HCT116 (cell line): ENCODE measurements at regions not wholly inside any gene's neighbourhood (a gene's known extent, or its start where the extent isn't known, plus 50 kb on each side); places are given as distances from the start of the nearest gene placed in this dataset.

Experiments
- CTCF ChIP-seq, 3 experiments: fragments of 200-600 bp in 1 of 3; sonication (generic) in 1 of 3; IDR thresholded peaks in 2 of 3; conservative IDR thresholded peaks in 1 of 3; 2 replicates each; pipeline ENCODE4 v1.5.1; 2012 to 2017; ENCODE audit warnings: low read depth in 2 of 3, low read length in 2 of 3, antibody characterized with exemption in 1 of 3, borderline replicate concordance in 1 of 3, control low read depth in 1 of 3, mild to moderate bottlenecking in 1 of 3, mixed read lengths in 1 of 3, mixed run types in 1 of 3, moderate library complexity in 1 of 3; ENCODE audit not compliant: insufficient read depth in 1 of 3
- EZH2 ChIP-seq: fragments of 200-600 bp; sonication (generic); IDR thresholded peaks from 2 replicates; pipeline ENCODE4 v1.6.1; 2017; ENCODE audit warnings: antibody characterized with exemption, mixed run types
- EZH2phosphoT487 ChIP-seq: fragments of 200-600 bp; IDR thresholded peaks from 2 replicates; pipeline ENCODE4 v1.6.1; 2018; ENCODE audit warnings: antibody characterized with exemption, borderline replicate concordance
- MAX ChIP-seq: IDR thresholded peaks from 2 replicates; pipeline ENCODE4 v1.6.1; 2012
- POLR2A ChIP-seq: IDR thresholded peaks from 2 replicates; pipeline ENCODE4 v1.7.0; 2011; ENCODE audit warnings: borderline replicate concordance; ENCODE audit not compliant: insufficient read depth, insufficient read length; ENCODE audit errors: extremely low read depth
- POLR2AphosphoS5 ChIP-seq: IDR thresholded peaks from 2 replicates; pipeline ENCODE4 v1.6.1; 2011; ENCODE audit warnings: mild to moderate bottlenecking, low read depth, low read length, moderate library complexity
- RAD21 ChIP-seq: IDR thresholded peaks from 2 replicates; pipeline ENCODE4 v1.6.1; 2012; ENCODE audit warnings: low read depth, mild to moderate bottlenecking
- REST ChIP-seq: IDR thresholded peaks from 2 replicates; pipeline ENCODE4 v1.6.1; 2012; ENCODE audit warnings: low read depth
- SP1 ChIP-seq: IDR thresholded peaks from 2 replicates; pipeline ENCODE4 v1.6.1; 2012; ENCODE audit warnings: low read depth
- TCF7L2 ChIP-seq: IDR thresholded peaks from 2 replicates; pipeline ENCODE4 v1.7.0; 2011; ENCODE audit warnings: borderline replicate concordance, inconsistent platforms; ENCODE audit not compliant: insufficient read depth, insufficient read length; ENCODE audit errors: extremely low read depth
- YY1 ChIP-seq: IDR thresholded peaks from 2 replicates; pipeline ENCODE4 v1.6.1; 2011; ENCODE audit warnings: low read length, low read depth, moderate library complexity, mild to moderate bottlenecking; ENCODE audit not compliant: insufficient replicate concordance; ENCODE audit errors: extremely low read depth
- ZFX ChIP-seq: fragments of 450-650 bp; IDR thresholded peaks from 2 replicates; pipeline ENCODE4 v1.6.1; 2017
- ZNF274 ChIP-seq: fragments of 200-500 bp; sonication (Bioruptor generic); IDR thresholded peaks from 2 replicates; pipeline ENCODE4 v1.6.1; 2014; ENCODE audit warnings: mild to moderate bottlenecking, low read depth, low read length, inconsistent platforms

GRCh38 chr5:15002173-15002572 is 130.6 kb upstream of the ANKH start:
- TF ChIP-seq REST = no peak
- TF ChIP-seq CTCF (IDR thresholded peaks at IDR 0.05 in 2 of 3, conservative IDR thresholded peaks at IDR 0.05 in 1 of 3; ENCODE audit: borderline replicate concordance in 1 of 3, insufficient read depth in 1 of 3, low read depth in 2 of 3, low read length in 2 of 3) = no peak
- no peak for TF ChIP-seq ZNF274
- TF ChIP-seq POLR2A = no peak
- no peak for TF ChIP-seq MAX
- TF ChIP-seq YY1 = no peak
- TF ChIP-seq POLR2AphosphoS5 = no peak
- TF ChIP-seq EZH2 = no peak
- TF ChIP-seq SP1 = no peak
- TF ChIP-seq ZFX = no peak
- TF ChIP-seq TCF7L2 = no peak
- TF ChIP-seq RAD21 = no peak
- TF ChIP-seq EZH2phosphoT487 = no peak
